GM10266 (cell line): ENCODE measurements at regions not wholly inside any gene's neighbourhood (a gene's known extent, or its start where the extent isn't known, plus 50 kb on each side); places are given as distances from the start of the nearest gene placed in this dataset.
"Not testable (repeated sequence)": the region's sequence is repeated elsewhere in the genome, so short reads cannot be mapped to it uniquely, and the experiment has no call there.

Experiments
- DNase-seq: peaks from one replicate; pipeline ENCODE4 v3.0.0; 2012; ENCODE audit errors: extremely low spot score
- TF ChIP-seq, protein P1 (sequence below): IDR thresholded peaks from 2 replicates; pipeline ENCODE4 v1.5.1; 2012; ENCODE audit warnings: mild to moderate bottlenecking, low read depth; ENCODE audit not compliant: control insufficient read depth, insufficient read depth; ENCODE audit errors: missing control alignments

DNA sequence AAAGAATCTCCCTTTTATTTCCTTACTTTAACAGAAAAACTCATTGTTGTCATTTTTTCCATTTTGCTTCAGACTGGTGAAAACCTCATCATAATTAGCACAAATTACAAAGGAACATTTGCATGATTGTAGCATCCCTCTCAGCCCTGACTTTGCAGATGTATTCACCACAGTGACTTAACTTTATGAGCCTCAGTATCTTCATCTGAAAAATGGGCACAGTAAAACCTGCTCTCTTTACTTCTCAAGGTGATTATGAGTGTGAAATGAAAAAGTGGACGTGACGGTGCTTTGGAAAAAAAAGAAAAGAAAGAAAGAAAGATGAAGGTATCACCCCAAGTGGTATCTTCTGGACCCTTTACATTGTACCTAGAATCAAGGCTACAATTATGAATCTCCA is 193.4 kb upstream of the TOX3 start:
- no peak for DNase-seq
- TF ChIP-seq, protein P1, sequence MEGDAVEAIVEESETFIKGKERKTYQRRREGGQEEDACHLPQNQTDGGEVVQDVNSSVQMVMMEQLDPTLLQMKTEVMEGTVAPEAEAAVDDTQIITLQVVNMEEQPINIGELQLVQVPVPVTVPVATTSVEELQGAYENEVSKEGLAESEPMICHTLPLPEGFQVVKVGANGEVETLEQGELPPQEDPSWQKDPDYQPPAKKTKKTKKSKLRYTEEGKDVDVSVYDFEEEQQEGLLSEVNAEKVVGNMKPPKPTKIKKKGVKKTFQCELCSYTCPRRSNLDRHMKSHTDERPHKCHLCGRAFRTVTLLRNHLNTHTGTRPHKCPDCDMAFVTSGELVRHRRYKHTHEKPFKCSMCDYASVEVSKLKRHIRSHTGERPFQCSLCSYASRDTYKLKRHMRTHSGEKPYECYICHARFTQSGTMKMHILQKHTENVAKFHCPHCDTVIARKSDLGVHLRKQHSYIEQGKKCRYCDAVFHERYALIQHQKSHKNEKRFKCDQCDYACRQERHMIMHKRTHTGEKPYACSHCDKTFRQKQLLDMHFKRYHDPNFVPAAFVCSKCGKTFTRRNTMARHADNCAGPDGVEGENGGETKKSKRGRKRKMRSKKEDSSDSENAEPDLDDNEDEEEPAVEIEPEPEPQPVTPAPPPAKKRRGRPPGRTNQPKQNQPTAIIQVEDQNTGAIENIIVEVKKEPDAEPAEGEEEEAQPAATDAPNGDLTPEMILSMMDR = no peak

DNA sequence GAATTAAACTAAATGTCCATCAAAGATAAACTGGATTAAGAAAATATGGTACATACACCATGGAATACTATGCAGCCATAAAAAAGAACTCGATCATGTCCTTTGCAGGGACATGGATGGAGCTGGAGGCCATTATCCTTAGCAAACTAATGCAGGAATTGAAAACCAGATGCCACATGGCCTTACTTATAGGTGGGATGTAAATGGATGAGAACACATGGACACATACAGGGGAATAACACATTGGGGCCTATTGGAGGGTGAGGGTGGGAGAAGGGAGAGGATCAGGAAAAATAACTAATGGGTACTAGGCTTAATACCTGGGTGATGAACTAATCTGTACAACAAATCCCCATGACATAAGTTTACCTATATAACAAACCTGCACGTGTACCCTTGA is 192.0 kb upstream of the TOX3 start:
- not testable (repeated sequence) for DNase-seq

- DNase-seq = no peak
- TF ChIP-seq, protein P1 = no peak
Measured at GRCh38 chr16:52731219-52731875, 184.4 kb upstream of the TOX3 start.

DNA sequence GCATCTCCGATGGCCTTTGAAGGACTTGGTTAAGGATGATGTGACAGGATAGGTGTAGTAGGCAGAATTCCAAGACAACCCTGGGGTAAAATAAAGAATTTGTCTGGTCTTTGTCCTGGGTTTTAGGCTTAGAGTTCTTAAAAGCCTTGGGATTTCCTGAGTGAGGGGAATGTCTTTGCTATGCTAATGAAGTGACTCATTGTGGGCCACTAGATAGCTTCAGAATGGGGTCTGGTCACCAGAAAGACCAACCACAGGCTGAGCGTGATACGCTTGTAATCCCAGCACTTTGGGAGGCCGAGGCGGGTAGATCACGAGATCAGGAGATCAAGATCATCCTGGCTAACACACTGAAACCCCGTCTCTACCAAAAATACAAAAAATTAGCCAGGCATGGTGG is 182.8 kb upstream of the TOX3 start:
- TF ChIP-seq, protein P1 = no peak
- no peak for DNase-seq

DNA sequence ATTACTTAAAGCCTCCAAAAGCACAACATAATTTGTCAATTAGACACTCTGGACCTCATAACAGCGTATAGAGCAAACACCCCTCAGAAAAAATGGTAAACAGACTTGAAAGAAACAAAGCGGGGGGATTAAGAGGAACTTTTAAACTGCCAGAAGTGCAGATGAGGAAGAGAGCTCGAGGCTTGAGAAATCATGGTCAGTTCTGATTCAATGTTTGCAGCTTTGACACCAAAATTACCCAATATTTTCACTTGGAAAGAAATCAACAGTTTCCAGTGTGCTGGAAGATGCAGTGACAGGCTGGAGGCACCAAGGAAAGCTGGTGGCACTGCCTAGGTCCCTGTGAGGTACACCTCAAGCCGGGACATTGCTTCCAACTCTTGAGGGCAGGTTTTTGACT is 180.9 kb upstream of the TOX3 start:
- DNase-seq = no peak

DNA sequence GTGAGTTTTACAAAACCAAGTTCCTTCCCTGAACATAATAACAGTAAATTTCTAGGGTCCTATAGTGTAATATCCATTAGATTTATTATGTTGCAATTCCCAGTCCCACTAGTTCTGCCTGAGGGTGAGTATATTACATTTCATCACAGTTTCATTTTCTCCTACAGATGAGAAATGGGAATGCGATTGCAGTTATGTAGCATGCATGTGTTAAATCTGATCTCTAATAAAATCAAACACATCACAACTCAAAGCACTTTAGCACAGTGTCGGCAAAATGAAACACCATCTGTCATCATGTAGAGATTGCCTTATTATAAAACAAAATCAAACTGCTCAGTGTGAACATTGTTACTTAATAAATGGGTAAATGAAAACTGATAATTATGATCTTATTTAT is 180.5 kb upstream of the TOX3 start:
- TF ChIP-seq, protein P1 = no peak
- DNase-seq = no peak

More for the DNA sequence above, 180.9 kb upstream of the TOX3 start:
- TF ChIP-seq, protein P1 = no peak

GRCh38 chr16:52725461-52725860 is 178.5 kb upstream of the TOX3 start:
- TF ChIP-seq, protein P1 = no peak
- DNase-seq = no peak

DNA sequence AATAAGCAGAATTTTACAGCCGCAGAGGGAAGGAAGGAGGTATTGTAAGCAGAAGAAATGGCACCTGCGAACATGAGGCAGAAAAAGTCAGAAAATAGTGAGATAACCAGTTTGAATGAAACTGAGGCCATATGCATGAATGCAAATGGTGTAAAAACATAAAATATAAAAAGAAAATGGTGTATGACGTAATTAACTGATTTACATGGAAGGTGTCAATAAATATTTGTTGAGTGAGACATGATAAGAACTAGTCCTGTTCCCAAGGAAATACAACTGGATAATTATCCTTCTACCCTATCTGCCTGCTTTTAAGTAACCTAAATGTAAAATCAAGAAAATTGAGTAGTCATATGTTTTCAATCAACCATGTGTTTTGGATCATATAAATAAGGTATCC is 178.1 kb upstream of the TOX3 start:
- DNase-seq = no peak
- TF ChIP-seq, protein P1 = no peak
